ENCODE measurements at regions not wholly inside any gene's neighbourhood (a gene's known extent, or its start where the extent isn't known, plus 50 kb on each side); places are given as distances from the start of the nearest gene placed in this dataset.
A peak's percentile ranks its signal among the peaks of the same experiment; 100 is the strongest.

GRCh38 chr3:127088511-127089351 is 104.2 kb upstream of the PRR23E start:
- peaks cover 2 to 17% (median 5%) of the 10 kb centered on the region in 5 donors for H3K27me3 Mint-ChIP-seq
- no peaks in the 10 kb centered on the region for H3K4me1 Mint-ChIP-seq
- no peaks in the 10 kb centered on the region for H3K9me3 Mint-ChIP-seq

GRCh38 chr3:127089486-127090145 is 103.3 kb upstream of the PRR23E start:
- Mint-ChIP-seq H3K4me1 (no peaks in the 10 kb centered on the region), H3K4me3 (no peak overlapping the region), H3K27me3 (peaks cover 2 to 17% (median 5%) of the 10 kb centered on the region in 5 donors), H3K27ac (peak overlapping the region in 2 of 10 donors; percentile 59 to 88), H3K9me3 (no peaks in the 10 kb centered on the region), H3K36me3 (no peaks in the 10 kb centered on the region)
- ATAC-seq (no peak), DNase-seq (peak in 1 of 10 donors; percentile 43)
- POLR2A ChIA-PET, result no interaction called here

More at GRCh38 chr3:127088511-127089351, 104.2 kb upstream of the PRR23E start:
- no peaks in the 10 kb centered on the region for H3K36me3 Mint-ChIP-seq
- POLR2A ChIA-PET, result no interaction called here
- ATAC-seq (no peak), DNase-seq (peak in 1 of 10 donors; percentile 44)
- no peak overlapping the region for H3K4me3 Mint-ChIP-seq
- H3K27ac Mint-ChIP-seq, result peak overlapping the region in 1 of 10 donors; percentile 52

GRCh38 chr3:127090218-127091160 is 102.4 kb upstream of the PRR23E start:
- POLR2A ChIA-PET, result no interaction called here
- no peak for ATAC-seq
- peak in 1 of 10 donors; percentile 59 for DNase-seq
- no peaks in the 10 kb centered on the region for H3K36me3 Mint-ChIP-seq
- no peak overlapping the region for H3K27ac Mint-ChIP-seq
- peaks cover 0 to 5% (median 0%) of the 10 kb centered on the region in 9 donors for H3K9me3 Mint-ChIP-seq
- peaks cover 2 to 17% (median 5%) of the 10 kb centered on the region in 5 donors for H3K27me3 Mint-ChIP-seq
- H3K4me3 Mint-ChIP-seq, result no peak overlapping the region
- H3K4me1 Mint-ChIP-seq, result no peaks in the 10 kb centered on the region

- DNase-seq (no peak), ATAC-seq (no peak)
- H3K4me1 Mint-ChIP-seq, result no peaks in the 10 kb centered on the region
- peaks cover 2 to 17% (median 5%) of the 10 kb centered on the region in 5 donors for H3K27me3 Mint-ChIP-seq
- H3K4me3 Mint-ChIP-seq, result no peak overlapping the region
- no peak overlapping the region for H3K27ac Mint-ChIP-seq
- no peaks in the 10 kb centered on the region for H3K36me3 Mint-ChIP-seq
- H3K9me3 Mint-ChIP-seq, result peaks cover 0 to 11% (median 0%) of the 10 kb centered on the region in 9 donors
- POLR2A ChIA-PET, result no interaction called here
These were observed 101.6 kb upstream of the PRR23E start for GRCh38 chr3:127091376-127091775.

- Mint-ChIP-seq H3K27me3 (peaks cover 2 to 17% (median 5%) of the 10 kb centered on the region in 5 donors), H3K27ac (no peak overlapping the region), H3K4me1 (no peaks in the 10 kb centered on the region), H3K36me3 (no peaks in the 10 kb centered on the region), H3K9me3 (peaks cover 0 to 11% (median 0%) of the 10 kb centered on the region in 9 donors), H3K4me3 (no peak overlapping the region)
- DNase-seq, result peak in 1 of 10 donors; percentile 41
- no peak for ATAC-seq
- POLR2A ChIA-PET, result no interaction called here
These were observed 100.6 kb upstream of the PRR23E start for GRCh38 chr3:127092368-127092767.

- POLR2A ChIA-PET, result no interaction called here
- DNase-seq, result peak in 1 of 10 donors; percentile 6
- H3K4me1 Mint-ChIP-seq, result no peaks in the 10 kb centered on the region
- H3K36me3 Mint-ChIP-seq, result no peaks in the 10 kb centered on the region
- no peak overlapping the region for H3K27ac Mint-ChIP-seq
- no peak for ATAC-seq
- peaks cover 2 to 17% (median 5%) of the 10 kb centered on the region in 5 donors for H3K27me3 Mint-ChIP-seq
- H3K9me3 Mint-ChIP-seq, result peaks cover 0 to 11% (median 0%) of the 10 kb centered on the region in 9 donors
- no peak overlapping the region for H3K4me3 Mint-ChIP-seq
These were observed 100.2 kb upstream of the PRR23E start for GRCh38 chr3:127092776-127093175.

- Mint-ChIP-seq H3K4me3 (no peak overlapping the region), H3K27me3 (peaks cover 2 to 17% (median 5%) of the 10 kb centered on the region in 5 donors), H3K4me1 (no peaks in the 10 kb centered on the region), H3K27ac (no peak overlapping the region), H3K36me3 (no peaks in the 10 kb centered on the region), H3K9me3 (peaks cover 0 to 11% (median 0%) of the 10 kb centered on the region in 9 donors)
- DNase-seq (peak in 1 of 10 donors; percentile 63), ATAC-seq (no peak)
- POLR2A ChIA-PET, result no interaction called here
These were observed 99.6 kb upstream of the PRR23E start for GRCh38 chr3:127093312-127093711.

- DNase-seq, result no peak
- Mint-ChIP-seq H3K4me1 (no peaks in the 10 kb centered on the region), H3K36me3 (no peaks in the 10 kb centered on the region), H3K9me3 (peaks cover 0 to 11% (median 0%) of the 10 kb centered on the region in 9 donors), H3K4me3 (no peak overlapping the region), H3K27ac (no peak overlapping the region), H3K27me3 (peaks cover 0 to 13% (median 2%) of the 10 kb centered on the region in 5 donors)
- ATAC-seq, result no peak
- POLR2A ChIA-PET, result no interaction called here
These were observed 97.2 kb upstream of the PRR23E start for GRCh38 chr3:127095774-127096173.

- DNase-seq (no peak), ATAC-seq (no peak)
- peaks cover 0 to 11% (median 0%) of the 10 kb centered on the region in 9 donors for H3K9me3 Mint-ChIP-seq
- H3K27me3 Mint-ChIP-seq, result peaks cover 0 to 18% (median 2%) of the 10 kb centered on the region in 5 donors
- H3K27ac Mint-ChIP-seq, result no peak overlapping the region
- POLR2A ChIA-PET, result no interaction called here
- no peak overlapping the region for H3K4me3 Mint-ChIP-seq
- H3K36me3 Mint-ChIP-seq, result no peaks in the 10 kb centered on the region
- H3K4me1 Mint-ChIP-seq, result no peaks in the 10 kb centered on the region
These were observed 96.5 kb upstream of the PRR23E start for GRCh38 chr3:127096256-127097071.

- Mint-ChIP-seq H3K4me3 (no peak overlapping the region), H3K27me3 (peaks cover 0 to 12% (median 0%) of the 10 kb centered on the region in 5 donors), H3K4me1 (no peaks in the 10 kb centered on the region), H3K36me3 (no peaks in the 10 kb centered on the region), H3K27ac (no peak overlapping the region), H3K9me3 (peaks cover 0 to 11% (median 0%) of the 10 kb centered on the region in 9 donors)
- DNase-seq (no peak), ATAC-seq (no peak)
- POLR2A ChIA-PET, result no interaction called here
These were observed 95.9 kb upstream of the PRR23E start for GRCh38 chr3:127097072-127097405.

GRCh38 chr3:127097481-127097880 is 95.5 kb upstream of the PRR23E start:
- peaks cover 0 to 11% (median 0%) of the 10 kb centered on the region in 9 donors for H3K9me3 Mint-ChIP-seq
- H3K27ac Mint-ChIP-seq, result no peak overlapping the region
- H3K36me3 Mint-ChIP-seq, result no peaks in the 10 kb centered on the region
- H3K4me3 Mint-ChIP-seq, result no peak overlapping the region
- ATAC-seq (no peak), DNase-seq (no peak)
- peaks cover 0 to 10% (median 0%) of the 10 kb centered on the region in 5 donors for H3K27me3 Mint-ChIP-seq
- H3K4me1 Mint-ChIP-seq, result no peaks in the 10 kb centered on the region
- POLR2A ChIA-PET, result no interaction called here

- POLR2A ChIA-PET, result no interaction called here
- no peaks in the 10 kb centered on the region for H3K4me1 Mint-ChIP-seq
- ATAC-seq, result no peak
- DNase-seq, result no peak
- H3K27ac Mint-ChIP-seq, result no peak overlapping the region
- H3K9me3 Mint-ChIP-seq, result peaks cover 0 to 11% (median 0%) of the 10 kb centered on the region in 9 donors
- peaks cover 0 to 10% (median 0%) of the 10 kb centered on the region in 5 donors for H3K27me3 Mint-ChIP-seq
- H3K4me3 Mint-ChIP-seq, result no peak overlapping the region
- H3K36me3 Mint-ChIP-seq, result no peaks in the 10 kb centered on the region
These were observed 92.9 kb upstream of the PRR23E start for GRCh38 chr3:127099982-127100381.

Data from naive thymus-derived CD8-positive, alpha-beta T cell (primary cell).